CD4-positive, alpha-beta memory T cell (primary cell): ENCODE measurements at regions not wholly inside any gene's neighbourhood (a gene's known extent, or its start where the extent isn't known, plus 50 kb on each side); places are given as distances from the start of the nearest gene placed in this dataset.

Source experiments
- CTCF ChIA-PET: fragments of 350-600 bp; sonication (Branson Sonifier 250); formaldehyde crosslinking; loops from one replicate; lab custom pipeline; 2021; ENCODE audit warnings: inconsistent platforms; ENCODE audit not compliant: partially characterized antibody; lab: Charles Lee
- POLR2A ChIA-PET: fragments of 350-600 bp; sonication (Branson Sonifier 250); formaldehyde crosslinking; loops from one replicate; lab custom pipeline; 2021; ENCODE audit not compliant: partially characterized antibody; lab: Charles Lee
- DNase-seq, 5 donors: peaks; one replicate each; pipeline versions ENCODE4 v3.0.0 to v3.0.0-alpha.2; 2020 to 2022; ENCODE audit warnings: mixed read lengths in 1 of 5
- H3K27ac ChIP-seq: one replicate; pipeline ENCODE4 v1.7.0; 2013; ENCODE audit warnings: low read depth, low read length
- H3K27me3 ChIP-seq: 2 replicates; pipeline ENCODE4 v1.7.0; 2013; ENCODE audit warnings: mild to moderate bottlenecking, low read length, moderate library complexity; ENCODE audit not compliant: insufficient read depth
- H3K36me3 ChIP-seq: 2 replicates; pipeline ENCODE4 v1.7.0; 2013; ENCODE audit warnings: mild to moderate bottlenecking, low read length, moderate library complexity; ENCODE audit not compliant: insufficient read depth
- H3K4me1 ChIP-seq: 2 replicates; pipeline ENCODE4 v1.7.0; 2013; ENCODE audit warnings: mild to moderate bottlenecking, low read length, moderate library complexity; ENCODE audit not compliant: insufficient read depth
- H3K4me3 ChIP-seq, 2 donors: one replicate each; pipeline ENCODE4 v1.7.0; 2013; ENCODE audit warnings: low read length in 2 of 2, mild to moderate bottlenecking in 1 of 2
- H3K9me3 ChIP-seq, 2 donors: one replicate each; pipeline ENCODE4 v1.7.0; 2013; ENCODE audit warnings: low read length in 2 of 2, control low read depth in 1 of 2; ENCODE audit not compliant: control insufficient read depth in 1 of 2
- H3K27ac Mint-ChIP-seq, 7 donors: one replicate each; pipeline ENCODE4 v1.8.0; 2020 to 2021; ENCODE audit warnings: mixed read lengths in 7 of 7, mild to moderate bottlenecking in 6 of 7, inconsistent platforms in 3 of 7, moderate library complexity in 3 of 7
- H3K27me3 Mint-ChIP-seq, 2 donors: one replicate each; pipeline ENCODE4 v1.8.0; 2020 to 2021; ENCODE audit warnings: mixed read lengths in 2 of 2
- H3K36me3 Mint-ChIP-seq, 2 donors: one replicate each; pipeline ENCODE4 v1.8.0; 2020 to 2021; ENCODE audit warnings: mixed read lengths in 2 of 2, inconsistent platforms in 1 of 2, mild to moderate bottlenecking in 1 of 2
- H3K4me1 Mint-ChIP-seq, 4 donors: one replicate each; pipeline ENCODE4 v1.8.0; 2020 to 2021; ENCODE audit warnings: mixed read lengths in 4 of 4, mild to moderate bottlenecking in 1 of 4
- H3K4me3 Mint-ChIP-seq, 8 donors: one replicate each; pipeline ENCODE4 v1.8.0; 2020 to 2021; ENCODE audit warnings: mixed read lengths in 8 of 8, mild to moderate bottlenecking in 7 of 8, moderate library complexity in 6 of 8, inconsistent platforms in 3 of 8
- H3K9me3 Mint-ChIP-seq, 8 donors: one replicate each; pipeline ENCODE4 v1.8.0; 2020 to 2021; ENCODE audit warnings: mixed read lengths in 8 of 8, mild to moderate bottlenecking in 5 of 8, inconsistent platforms in 3 of 8, moderate library complexity in 1 of 8
- intact Hi-C: fragments of 100-400 bp; cut with micrococcal nuclease; formaldehyde crosslinking; loops from one replicate; pipeline ENCODE4 v1.15.1; 2023

- no peaks in the 10 kb centered on the region for H3K9me3 ChIP-seq
- H3K27me3 ChIP-seq, result no peaks in the 10 kb centered on the region
- Mint-ChIP-seq H3K9me3 (peaks cover 0 to 9% (median 4%) of the 10 kb centered on the region in 8 donors), H3K4me1 (no peaks in the 10 kb centered on the region), H3K36me3 (no peaks in the 10 kb centered on the region), H3K27me3 (no peaks in the 10 kb centered on the region), H3K27ac (no peak overlapping the region), H3K4me3 (no peak overlapping the region)
- no peak for DNase-seq
- H3K36me3 ChIP-seq, result no peaks in the 10 kb centered on the region
- ChIA-PET CTCF (no interaction called here), POLR2A (no interaction called here)
- no peak overlapping the region for H3K4me3 ChIP-seq
- H3K4me1 ChIP-seq, result no peaks in the 10 kb centered on the region
- intact Hi-C loops, result no loop called here
- H3K27ac ChIP-seq, result no peak overlapping the region
These were observed 437.4 kb downstream of the NR2F2 start for GRCh38 chr15:96767703-96768434.

GRCh38 chr15:96768435-96768789 is 437.9 kb downstream of the NR2F2 start:
- no peak for DNase-seq
- ChIA-PET CTCF (no interaction called here), POLR2A (no interaction called here)
- intact Hi-C loops, result no loop called here
- Histone ChIP-seq H3K36me3 (no peaks in the 10 kb centered on the region), H3K27me3 (no peaks in the 10 kb centered on the region), H3K9me3 (no peaks in the 10 kb centered on the region), H3K27ac (no peak overlapping the region), H3K4me3 (no peak overlapping the region), H3K4me1 (no peaks in the 10 kb centered on the region)
- peaks cover 0 to 10% (median 4%) of the 10 kb centered on the region in 8 donors for H3K9me3 Mint-ChIP-seq
- no peaks in the 10 kb centered on the region for H3K27me3 Mint-ChIP-seq
- no peak overlapping the region for H3K4me3 Mint-ChIP-seq
- no peaks in the 10 kb centered on the region for H3K4me1 Mint-ChIP-seq
- H3K36me3 Mint-ChIP-seq, result no peaks in the 10 kb centered on the region
- H3K27ac Mint-ChIP-seq, result no peak overlapping the region

DNA sequence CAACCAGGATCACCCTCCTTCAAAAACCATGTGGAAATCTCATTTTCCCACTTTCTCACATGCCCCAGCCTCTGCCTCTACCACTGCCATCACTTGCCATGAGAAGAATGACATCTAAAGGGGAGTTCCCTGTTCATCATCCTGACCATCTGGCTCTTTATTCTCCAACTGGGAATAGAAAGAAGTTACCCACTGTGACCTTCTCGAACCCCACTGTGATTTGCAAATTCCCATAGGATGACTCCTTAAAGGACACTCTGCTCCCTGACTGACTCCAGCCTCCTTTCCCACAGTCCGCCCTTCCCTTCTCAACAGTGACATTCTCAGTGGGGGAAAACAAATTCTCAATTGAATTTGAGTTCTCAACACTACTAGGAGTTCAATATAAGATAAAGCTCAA is 440.5 kb downstream of the NR2F2 start:
- Histone ChIP-seq H3K9me3 (no peaks in the 10 kb centered on the region), H3K36me3 (no peaks in the 10 kb centered on the region), H3K4me1 (no peaks in the 10 kb centered on the region), H3K4me3 (no peak overlapping the region), H3K27me3 (no peaks in the 10 kb centered on the region), H3K27ac (no peak overlapping the region)
- intact Hi-C loops, result no loop called here
- Mint-ChIP-seq H3K4me1 (no peaks in the 10 kb centered on the region), H3K27ac (no peak overlapping the region), H3K4me3 (no peak overlapping the region), H3K36me3 (no peaks in the 10 kb centered on the region), H3K9me3 (peaks cover 0 to 10% (median 5%) of the 10 kb centered on the region in 8 donors), H3K27me3 (no peaks in the 10 kb centered on the region)
- CTCF ChIA-PET, result no interaction called here
- POLR2A ChIA-PET, result no interaction called here
- DNase-seq, result no peak

GRCh38 chr15:96774216-96774615 is 443.7 kb downstream of the NR2F2 start:
- Histone ChIP-seq H3K4me1 (no peaks in the 10 kb centered on the region), H3K27ac (no peak overlapping the region), H3K36me3 (no peaks in the 10 kb centered on the region), H3K27me3 (no peaks in the 10 kb centered on the region), H3K9me3 (no peaks in the 10 kb centered on the region), H3K4me3 (no peak overlapping the region)
- intact Hi-C loops, result no loop called here
- peaks cover 0 to 12% (median 8%) of the 10 kb centered on the region in 8 donors for H3K9me3 Mint-ChIP-seq
- no peaks in the 10 kb centered on the region for H3K27me3 Mint-ChIP-seq
- no peak overlapping the region for H3K4me3 Mint-ChIP-seq
- H3K36me3 Mint-ChIP-seq, result no peaks in the 10 kb centered on the region
- DNase-seq, result no peak
- ChIA-PET CTCF (no interaction called here), POLR2A (no interaction called here)
- no peaks in the 10 kb centered on the region for H3K4me1 Mint-ChIP-seq
- H3K27ac Mint-ChIP-seq, result no peak overlapping the region

DNA sequence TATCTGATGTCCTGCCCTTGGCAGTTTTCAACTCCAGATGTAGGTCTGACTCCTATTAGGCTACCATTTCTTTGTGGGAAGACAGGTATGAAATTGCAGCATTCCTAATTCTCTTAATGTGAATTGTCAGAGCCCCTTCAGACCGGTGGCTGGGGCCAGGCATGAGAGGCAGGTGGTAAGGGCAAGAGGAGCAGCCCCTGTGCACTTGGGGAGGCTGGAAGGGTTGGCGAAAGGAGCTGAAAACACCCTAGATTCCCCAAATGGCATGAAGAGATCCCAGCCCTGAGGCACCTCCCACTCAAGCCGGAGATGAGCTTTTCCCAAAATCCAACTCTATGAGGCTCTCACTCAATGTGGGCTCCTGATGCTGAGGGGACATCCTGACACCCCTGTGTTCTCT is 453.2 kb downstream of the NR2F2 start:
- POLR2A ChIA-PET, result no interaction called here
- no peaks in the 10 kb centered on the region for H3K36me3 ChIP-seq
- no peak overlapping the region for H3K27ac ChIP-seq
- no peaks in the 10 kb centered on the region for H3K4me1 Mint-ChIP-seq
- H3K9me3 ChIP-seq, result no peaks in the 10 kb centered on the region
- no peaks in the 10 kb centered on the region for H3K27me3 ChIP-seq
- H3K4me3 ChIP-seq, result no peak overlapping the region
- H3K36me3 Mint-ChIP-seq, result no peaks in the 10 kb centered on the region
- no peaks in the 10 kb centered on the region for H3K4me1 ChIP-seq
- H3K4me3 Mint-ChIP-seq, result no peak overlapping the region
- CTCF ChIA-PET, result no interaction called here
- peaks cover 0 to 20% (median 9%) of the 10 kb centered on the region in 8 donors for H3K9me3 Mint-ChIP-seq
- no peak for DNase-seq
- H3K27ac Mint-ChIP-seq, result no peak overlapping the region
- no peaks in the 10 kb centered on the region for H3K27me3 Mint-ChIP-seq
- intact Hi-C loops, result no loop called here

DNA sequence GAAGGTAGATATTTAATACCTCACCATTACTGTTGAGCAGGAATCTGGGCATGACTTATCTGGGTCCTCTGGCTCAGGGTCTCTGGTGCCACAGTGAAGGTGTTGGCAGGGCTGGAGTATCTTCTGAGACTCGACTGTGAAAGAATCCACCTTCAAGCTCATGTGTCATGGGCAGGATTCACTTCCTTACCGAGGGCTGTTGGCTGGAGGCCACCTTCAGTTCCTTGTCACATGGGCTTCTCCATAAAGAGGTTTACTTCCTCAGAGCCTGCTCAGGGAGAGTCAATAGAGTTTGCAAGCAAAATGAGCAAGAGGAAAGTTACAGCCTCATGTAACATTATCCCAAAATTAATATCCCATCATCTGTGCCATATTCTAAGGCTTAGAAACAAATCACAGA is 459.5 kb downstream of the NR2F2 start:
- ChIA-PET CTCF (no interaction called here), POLR2A (no interaction called here)
- Mint-ChIP-seq H3K4me1 (no peaks in the 10 kb centered on the region), H3K4me3 (no peak overlapping the region), H3K27me3 (peaks cover 0 to 1% of the 10 kb centered on the region in 2 donors), H3K9me3 (peaks cover 0 to 14% (median 4%) of the 10 kb centered on the region in 8 donors), H3K27ac (no peak overlapping the region), H3K36me3 (no peaks in the 10 kb centered on the region)
- Histone ChIP-seq H3K27ac (no peak overlapping the region), H3K4me3 (no peak overlapping the region), H3K4me1 (no peaks in the 10 kb centered on the region), H3K9me3 (no peaks in the 10 kb centered on the region), H3K27me3 (no peaks in the 10 kb centered on the region), H3K36me3 (no peaks in the 10 kb centered on the region)
- DNase-seq, result no peak
- intact Hi-C loops, result no loop called here

- ChIA-PET CTCF (no interaction called here), POLR2A (no interaction called here)
- intact Hi-C loops, result no loop called here
- Mint-ChIP-seq H3K9me3 (peaks cover 0 to 10% (median 0%) of the 10 kb centered on the region in 8 donors), H3K4me1 (no peaks in the 10 kb centered on the region), H3K27me3 (peaks cover 0 to 1% of the 10 kb centered on the region in 2 donors), H3K4me3 (no peak overlapping the region), H3K27ac (no peak overlapping the region), H3K36me3 (no peaks in the 10 kb centered on the region)
- Histone ChIP-seq H3K9me3 (no peaks in the 10 kb centered on the region), H3K27ac (no peak overlapping the region), H3K4me3 (no peak overlapping the region), H3K27me3 (no peaks in the 10 kb centered on the region), H3K4me1 (no peaks in the 10 kb centered on the region), H3K36me3 (no peaks in the 10 kb centered on the region)
- no peak for DNase-seq
These were observed 461.7 kb downstream of the NR2F2 start for GRCh38 chr15:96792216-96792615.
